GM23338 (cell line): ENCODE measurements at regions not wholly inside any gene's neighbourhood (a gene's known extent, or its start where the extent isn't known, plus 50 kb on each side); places are given as distances from the start of the nearest gene placed in this dataset.

Experiments used
- CREB1 ChIP-seq: fragments of 250-450 bp; sonication (Bioruptor Pico); IDR thresholded peaks from 2 replicates; pipeline ENCODE4 v1.5.0; 2020; ENCODE audit warnings: low read depth, mild to moderate bottlenecking, moderate library complexity
- CTCF ChIP-seq, 2 experiments: fragments of 200-600 bp in 1 of 2; sonication (generic) in 1 of 2; conservative IDR thresholded peaks; 2 replicates each; pipeline versions ENCODE4 v1.5.1 to v1.6.1; 2016 to 2017; ENCODE audit warnings: antibody characterized with exemption in 2 of 2, low read depth in 2 of 2, mild to moderate bottlenecking in 2 of 2, moderate library complexity in 1 of 2
- EZH2 ChIP-seq: fragments of 200-600 bp; sonication (generic); IDR thresholded peaks from one replicate; pipeline ENCODE4 v1.8.0; 2017; ENCODE audit warnings: antibody characterized with exemption, mild to moderate bottlenecking, low read depth; ENCODE audit not compliant: unreplicated experiment
- POLR2AphosphoS5 ChIP-seq: IDR thresholded peaks from 2 replicates; pipeline ENCODE4 v1.6.1; 2016; ENCODE audit warnings: antibody characterized with exemption, low read depth
- TF ChIP-seq, protein P1 (sequence below): IDR thresholded peaks from one replicate; pipeline ENCODE4 v1.6.1; 2018; ENCODE audit warnings: antibody characterized with exemption; ENCODE audit not compliant: unreplicated experiment

DNA sequence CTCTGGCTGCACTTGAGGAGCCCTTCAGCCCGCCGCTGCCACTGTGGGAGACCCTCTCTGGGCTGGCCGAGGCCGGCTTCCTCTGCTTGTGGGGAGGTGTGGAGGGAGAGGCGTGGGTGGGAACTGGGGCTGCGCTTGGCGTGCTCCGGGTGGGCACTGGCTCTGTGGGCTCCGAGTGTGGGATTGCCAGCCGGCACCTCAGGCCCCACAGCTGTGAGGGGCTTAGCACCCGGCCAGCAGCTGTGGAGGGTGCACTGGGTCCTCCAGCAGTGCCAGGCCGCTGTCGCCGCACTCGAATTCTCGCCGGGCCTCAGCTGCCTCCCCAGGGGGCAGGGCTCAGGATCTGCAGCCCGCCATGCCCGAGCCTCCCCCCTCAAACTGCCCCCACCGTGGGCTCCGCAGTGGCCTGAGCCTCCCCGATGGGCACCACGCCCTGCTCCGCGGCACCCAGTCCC, 808.0 kb upstream of the SOX11 start:
- TF ChIP-seq CTCF (conservative IDR thresholded peaks at IDR 0.05; ENCODE audit: low read depth in 2 of 2) = no peak
- no peak for TF ChIP-seq CREB1 (CRISPR knock-in tag)
- TF ChIP-seq POLR2AphosphoS5 = no peak
- TF ChIP-seq EZH2 = no peak
- TF ChIP-seq, protein P1, sequence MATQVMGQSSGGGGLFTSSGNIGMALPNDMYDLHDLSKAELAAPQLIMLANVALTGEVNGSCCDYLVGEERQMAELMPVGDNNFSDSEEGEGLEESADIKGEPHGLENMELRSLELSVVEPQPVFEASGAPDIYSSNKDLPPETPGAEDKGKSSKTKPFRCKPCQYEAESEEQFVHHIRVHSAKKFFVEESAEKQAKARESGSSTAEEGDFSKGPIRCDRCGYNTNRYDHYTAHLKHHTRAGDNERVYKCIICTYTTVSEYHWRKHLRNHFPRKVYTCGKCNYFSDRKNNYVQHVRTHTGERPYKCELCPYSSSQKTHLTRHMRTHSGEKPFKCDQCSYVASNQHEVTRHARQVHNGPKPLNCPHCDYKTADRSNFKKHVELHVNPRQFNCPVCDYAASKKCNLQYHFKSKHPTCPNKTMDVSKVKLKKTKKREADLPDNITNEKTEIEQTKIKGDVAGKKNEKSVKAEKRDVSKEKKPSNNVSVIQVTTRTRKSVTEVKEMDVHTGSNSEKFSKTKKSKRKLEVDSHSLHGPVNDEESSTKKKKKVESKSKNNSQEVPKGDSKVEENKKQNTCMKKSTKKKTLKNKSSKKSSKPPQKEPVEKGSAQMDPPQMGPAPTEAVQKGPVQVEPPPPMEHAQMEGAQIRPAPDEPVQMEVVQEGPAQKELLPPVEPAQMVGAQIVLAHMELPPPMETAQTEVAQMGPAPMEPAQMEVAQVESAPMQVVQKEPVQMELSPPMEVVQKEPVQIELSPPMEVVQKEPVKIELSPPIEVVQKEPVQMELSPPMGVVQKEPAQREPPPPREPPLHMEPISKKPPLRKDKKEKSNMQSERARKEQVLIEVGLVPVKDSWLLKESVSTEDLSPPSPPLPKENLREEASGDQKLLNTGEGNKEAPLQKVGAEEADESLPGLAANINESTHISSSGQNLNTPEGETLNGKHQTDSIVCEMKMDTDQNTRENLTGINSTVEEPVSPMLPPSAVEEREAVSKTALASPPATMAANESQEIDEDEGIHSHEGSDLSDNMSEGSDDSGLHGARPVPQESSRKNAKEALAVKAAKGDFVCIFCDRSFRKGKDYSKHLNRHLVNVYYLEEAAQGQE = no peak
